Endothelial cell of umbilical vein (primary cell): ENCODE measurements at regions not wholly inside any gene's neighbourhood (a gene's known extent, or its start where the extent isn't known, plus 50 kb on each side); places are given as distances from the start of the nearest gene placed in this dataset.

ENCODE experiments used
- POLR2A ChIP-seq: IDR thresholded peaks from 2 replicates; pipeline ENCODE4 v1.6.1; 2012; ENCODE audit warnings: low read depth, mild to moderate bottlenecking, control low read depth, low read length
- TF ChIP-seq, protein P1 (sequence below), 2 donors: IDR thresholded peaks; 1 replicate in 1 of 2; 2 replicates in 1 of 2; pipeline ENCODE4 v1.5.1; 2011; ENCODE audit warnings: low read length in 2 of 2, mild to moderate bottlenecking in 2 of 2, moderate library complexity in 2 of 2, control low read depth in 1 of 2, inconsistent platforms in 1 of 2, low read depth in 1 of 2; ENCODE audit not compliant: insufficient read depth in 1 of 2; ENCODE audit errors: extremely low read depth in 1 of 2

DNA sequence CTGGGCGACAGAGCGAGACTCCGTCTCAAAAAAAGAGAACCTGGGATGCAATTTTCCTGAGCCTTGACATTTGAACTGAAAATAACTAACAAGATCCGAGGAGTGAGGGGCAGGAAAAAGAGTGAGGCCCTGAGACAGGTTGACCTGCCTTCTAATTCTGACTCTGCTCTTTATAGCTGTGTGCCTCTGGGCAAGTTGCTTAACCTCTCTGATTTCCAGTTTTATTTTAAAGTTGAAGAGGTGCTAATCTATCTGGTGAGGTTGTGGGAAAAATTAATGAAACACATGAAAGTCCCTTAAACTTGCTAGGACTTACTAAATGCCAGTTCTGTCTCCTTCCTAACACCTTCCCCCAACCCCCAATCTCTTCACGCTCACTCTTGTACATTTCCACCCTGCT, 108.4 kb upstream of the MGAT5 start:
- TF ChIP-seq, protein P1, sequence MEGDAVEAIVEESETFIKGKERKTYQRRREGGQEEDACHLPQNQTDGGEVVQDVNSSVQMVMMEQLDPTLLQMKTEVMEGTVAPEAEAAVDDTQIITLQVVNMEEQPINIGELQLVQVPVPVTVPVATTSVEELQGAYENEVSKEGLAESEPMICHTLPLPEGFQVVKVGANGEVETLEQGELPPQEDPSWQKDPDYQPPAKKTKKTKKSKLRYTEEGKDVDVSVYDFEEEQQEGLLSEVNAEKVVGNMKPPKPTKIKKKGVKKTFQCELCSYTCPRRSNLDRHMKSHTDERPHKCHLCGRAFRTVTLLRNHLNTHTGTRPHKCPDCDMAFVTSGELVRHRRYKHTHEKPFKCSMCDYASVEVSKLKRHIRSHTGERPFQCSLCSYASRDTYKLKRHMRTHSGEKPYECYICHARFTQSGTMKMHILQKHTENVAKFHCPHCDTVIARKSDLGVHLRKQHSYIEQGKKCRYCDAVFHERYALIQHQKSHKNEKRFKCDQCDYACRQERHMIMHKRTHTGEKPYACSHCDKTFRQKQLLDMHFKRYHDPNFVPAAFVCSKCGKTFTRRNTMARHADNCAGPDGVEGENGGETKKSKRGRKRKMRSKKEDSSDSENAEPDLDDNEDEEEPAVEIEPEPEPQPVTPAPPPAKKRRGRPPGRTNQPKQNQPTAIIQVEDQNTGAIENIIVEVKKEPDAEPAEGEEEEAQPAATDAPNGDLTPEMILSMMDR (IDR thresholded peaks at IDR 0.05; ENCODE audit: extremely low read depth in 1 of 2, insufficient read depth in 1 of 2, low read depth in 1 of 2, low read length in 2 of 2) = no peak
- no peak for TF ChIP-seq POLR2A
